ENCODE measurements at regions not wholly inside any gene's neighbourhood (a gene's known extent, or its start where the extent isn't known, plus 50 kb on each side); places are given as distances from the start of the nearest gene placed in this dataset.

DNA sequence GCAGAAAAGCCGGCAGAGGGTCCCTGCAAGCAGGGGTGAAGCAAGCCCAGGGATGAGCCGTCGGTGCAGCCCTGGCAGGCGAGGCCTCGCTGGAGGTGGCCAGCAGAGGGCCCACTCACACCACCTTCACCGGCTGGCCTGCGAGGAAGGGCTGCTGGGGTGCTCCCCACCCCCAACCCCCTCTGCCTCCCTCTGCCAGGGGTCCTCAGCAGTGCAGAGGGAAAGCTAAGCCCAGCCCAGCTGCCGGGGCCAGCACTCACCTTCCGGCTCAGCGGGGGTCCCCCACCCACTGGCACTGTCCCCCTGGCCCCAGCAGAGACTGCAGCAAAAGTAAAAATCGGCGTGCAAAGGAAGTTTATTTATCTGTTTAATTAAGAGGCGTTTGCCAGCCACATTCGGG, 113.4 kb downstream of the ENGASE start:
- TF ChIP-seq CTCF (IDR thresholded peaks at IDR 0.05) (peak in 5 of 6 experiments; percentile 9 to 40 (median 30)), POLR2A (IDR thresholded peaks at IDR 0.05) (no peak)
